ENCODE measurements at regions not wholly inside any gene's neighbourhood (a gene's known extent, or its start where the extent isn't known, plus 50 kb on each side); places are given as distances from the start of the nearest gene placed in this dataset.

DNA sequence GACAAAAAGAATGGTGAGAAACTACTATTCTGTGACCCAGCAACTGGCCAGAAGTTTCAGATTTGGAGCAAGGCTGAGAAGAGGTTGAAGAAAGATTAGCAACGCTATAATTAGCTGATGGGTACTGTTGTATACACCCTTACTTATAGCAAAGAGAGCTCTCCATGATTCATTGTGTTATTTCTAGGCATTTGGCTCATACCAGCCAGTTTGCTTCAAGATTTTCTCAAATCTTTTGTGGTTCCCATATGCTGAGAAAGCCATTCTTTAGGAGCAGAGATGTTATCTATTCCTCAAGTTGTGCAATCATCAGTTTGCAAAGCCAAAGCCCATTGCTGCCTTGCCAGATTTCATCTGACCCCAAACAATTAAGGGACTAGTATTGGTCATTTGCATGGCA is 179.4 kb downstream of the ETS1 start:
- peak; percentile 88 for DNase-seq (ENCODE audit: low read depth)

DNA sequence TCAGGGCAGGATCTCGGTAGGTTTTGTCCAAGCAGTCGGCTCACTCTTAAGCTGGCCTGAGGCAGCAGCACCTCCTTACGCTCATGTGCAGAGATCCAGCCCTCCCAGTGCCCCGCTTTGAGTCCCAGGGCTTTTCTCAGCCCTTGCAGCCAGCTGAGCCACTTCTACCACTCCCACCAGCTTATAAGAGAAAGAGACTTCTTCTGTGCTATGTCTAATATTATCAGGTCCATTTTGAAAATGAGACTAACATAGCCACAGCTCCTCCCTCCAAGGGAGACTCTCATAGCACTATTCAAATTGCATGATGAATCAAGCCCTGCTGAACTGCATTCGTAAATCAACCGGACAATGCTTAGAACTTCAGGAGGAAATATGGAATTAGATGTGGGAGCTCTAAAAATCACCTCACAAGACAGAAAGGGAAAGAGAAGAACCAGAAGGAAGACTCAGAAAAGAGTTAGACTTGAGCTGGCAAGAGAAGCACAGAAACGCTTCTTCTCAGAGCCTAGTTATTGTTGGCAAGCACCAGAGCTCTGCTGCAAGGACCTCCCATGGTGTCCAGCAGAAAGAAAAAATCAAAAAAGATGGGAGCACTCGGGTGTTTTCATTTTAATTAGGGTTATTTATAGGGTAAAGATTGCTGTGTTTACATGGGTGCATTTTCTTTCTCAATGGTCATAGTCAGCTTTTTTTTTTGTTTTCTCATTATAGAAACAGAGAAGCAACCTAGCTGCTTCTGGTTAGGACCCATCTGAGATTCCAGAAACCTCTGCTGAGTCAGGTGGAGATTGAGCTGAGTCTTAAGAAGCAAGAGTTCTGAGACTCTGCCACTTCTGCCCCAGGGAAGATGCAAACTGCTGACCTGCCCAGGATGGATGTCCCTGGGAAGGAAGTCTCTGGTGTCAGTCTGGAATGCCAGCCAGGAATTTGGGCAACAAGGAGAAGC is 181.4 kb downstream of the ETS1 start:
- no peak for DNase-seq (ENCODE audit: low read depth)

DNA sequence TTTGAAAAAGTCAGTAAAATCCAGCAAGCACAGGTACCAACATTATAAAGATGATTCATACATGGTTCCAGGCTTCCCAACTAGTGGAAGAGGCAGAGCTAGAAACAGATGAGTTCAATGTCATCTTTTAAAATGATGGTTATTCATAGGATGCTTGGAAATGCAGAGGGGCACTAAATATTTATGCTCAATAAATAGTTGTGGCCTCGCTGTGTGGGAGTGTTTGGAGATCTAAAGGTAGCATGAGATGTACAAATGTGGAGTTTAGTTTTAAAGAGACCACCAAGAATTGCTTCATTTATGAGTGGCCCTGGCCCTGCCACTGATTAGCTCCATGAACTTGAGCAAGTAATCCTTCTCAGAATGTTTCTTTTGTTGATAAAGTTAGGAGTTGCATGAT is 182.2 kb downstream of the ETS1 start:
- DNase-seq (ENCODE audit: low read depth), result no peak

DNA sequence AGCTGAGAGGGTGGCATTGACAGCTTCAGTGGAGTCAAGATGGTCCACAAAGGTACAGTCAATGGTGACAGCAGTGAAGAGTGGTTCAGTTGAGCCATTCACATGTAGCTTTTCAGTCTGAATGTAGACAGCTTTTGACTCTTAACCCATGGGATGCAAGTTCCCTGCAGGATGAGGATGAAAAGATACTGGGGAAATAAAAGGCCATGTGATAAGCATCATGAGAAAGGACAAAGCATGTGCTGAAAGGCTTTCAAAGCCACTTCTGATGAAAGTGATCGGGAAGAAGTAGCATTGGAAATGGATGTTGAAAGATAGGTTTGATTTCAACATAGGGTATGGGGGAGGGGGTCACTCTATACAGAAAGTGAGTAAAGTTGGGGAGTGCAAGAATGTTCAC is 182.9 kb downstream of the ETS1 start:
- DNase-seq (ENCODE audit: low read depth), result no peak

DNA sequence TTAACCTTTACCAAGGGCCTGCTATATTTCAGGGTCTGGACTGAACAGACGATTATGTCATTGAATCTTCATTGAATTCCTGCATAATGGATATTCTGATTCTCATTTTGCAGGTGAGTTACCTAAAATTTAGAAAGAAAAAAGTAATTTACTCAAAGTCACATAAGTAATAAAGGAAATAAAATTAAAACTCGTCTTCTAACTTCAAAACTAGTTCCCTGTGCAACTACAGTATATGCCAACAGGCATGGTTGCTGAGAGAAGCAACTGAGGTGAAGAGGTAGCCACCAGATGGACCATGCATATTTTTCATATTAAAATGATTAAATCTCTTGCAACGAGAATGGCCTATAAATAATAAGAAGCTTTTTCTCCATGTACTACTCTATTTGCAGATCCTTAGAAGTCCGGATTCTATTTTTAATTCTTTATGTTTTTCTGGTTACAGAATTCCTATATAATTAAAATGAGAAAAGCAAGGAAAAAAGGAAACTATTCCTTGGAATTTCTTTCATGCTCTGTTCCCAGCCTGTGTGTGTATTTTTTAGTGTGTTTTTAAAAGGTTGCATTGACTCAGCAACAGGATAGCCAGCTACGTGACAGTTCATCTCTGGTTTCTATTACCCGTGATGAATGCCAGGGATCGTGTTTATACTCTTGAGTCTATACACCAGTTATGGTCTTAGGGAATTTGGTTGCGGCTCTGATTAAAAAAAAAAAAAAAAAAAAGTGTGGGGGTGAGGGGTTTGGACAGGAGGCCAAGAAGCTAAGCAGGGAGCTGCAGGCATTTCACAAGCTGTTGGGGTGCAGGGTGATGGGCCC is 186.8 kb downstream of the ETS1 start:
- DNase-seq (ENCODE audit: low read depth), result no peak

DNA sequence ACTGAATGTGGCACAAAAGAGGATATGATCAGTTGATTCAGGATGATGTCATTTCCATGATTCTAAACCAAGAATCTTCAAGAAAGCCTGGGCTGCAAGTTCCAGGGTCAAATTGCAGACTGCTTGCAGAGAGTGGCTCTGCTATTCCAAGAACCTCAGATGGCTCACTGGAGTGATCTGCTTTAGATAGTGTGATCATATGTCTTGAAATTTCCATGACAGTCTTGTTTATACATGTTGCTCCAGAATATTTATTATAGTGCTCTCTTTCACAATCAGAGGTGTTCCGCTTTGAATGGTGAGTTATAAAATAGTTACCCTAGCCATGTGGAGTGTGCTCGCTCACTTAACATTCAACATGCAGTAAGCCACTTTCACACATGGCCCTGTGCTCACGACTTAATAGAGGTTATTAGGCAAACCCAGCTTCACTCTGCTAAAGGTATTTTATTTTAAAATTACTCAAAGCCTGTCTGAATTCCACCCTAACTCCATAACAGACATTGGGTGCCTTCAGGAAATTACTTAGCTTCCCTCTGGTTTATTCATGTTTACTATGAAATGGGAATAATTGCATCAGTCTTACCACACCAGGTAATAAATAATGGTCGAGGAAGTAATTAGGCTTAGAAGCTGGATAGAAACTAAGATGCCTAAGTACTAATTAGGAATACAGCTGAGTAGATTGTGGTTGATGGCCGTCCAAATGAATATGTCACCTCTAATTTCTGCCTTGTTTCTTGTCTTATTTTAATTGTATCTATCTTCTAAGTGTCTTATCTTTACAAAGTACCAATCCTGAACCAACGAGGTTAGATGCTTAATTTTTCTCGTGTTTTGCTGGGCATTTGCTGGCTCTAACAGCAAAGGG is 187.9 kb downstream of the ETS1 start:
- peak; percentile 40 for DNase-seq (ENCODE audit: low read depth)

DNA sequence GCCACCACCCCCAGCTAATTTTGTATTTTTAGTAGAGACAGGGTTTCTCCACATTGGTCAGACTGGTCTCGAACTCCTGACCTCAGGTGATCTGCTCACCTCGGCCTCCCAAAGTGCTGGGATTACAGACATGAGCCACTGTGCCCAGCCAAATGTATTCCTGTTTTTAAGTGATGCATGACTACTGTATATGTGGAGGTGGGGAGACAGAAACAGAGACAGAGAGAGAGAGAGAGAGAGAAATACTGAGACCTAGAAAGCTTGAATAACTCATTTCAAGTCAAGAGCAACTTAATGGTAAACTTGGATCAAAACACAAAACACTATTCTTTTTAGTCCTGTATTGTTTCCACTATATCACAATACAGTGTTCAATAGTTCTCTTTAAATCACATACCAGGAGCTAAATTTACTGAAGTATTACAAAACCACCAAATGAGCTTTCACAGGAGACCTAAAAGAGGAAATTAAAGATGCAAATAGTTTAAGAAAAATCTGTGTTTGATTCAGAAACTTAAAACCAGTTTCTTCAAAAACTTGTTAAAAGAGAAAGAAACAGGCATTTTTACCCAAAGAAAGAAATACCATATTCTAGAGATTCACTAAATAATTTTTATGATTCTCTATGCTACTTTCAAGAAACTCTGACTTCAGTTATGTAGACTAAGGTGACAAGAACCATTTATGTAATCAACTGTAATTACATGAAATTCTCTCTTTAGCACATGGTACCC is 188.7 kb downstream of the ETS1 start:
- no peak for DNase-seq (ENCODE audit: low read depth)

DNA sequence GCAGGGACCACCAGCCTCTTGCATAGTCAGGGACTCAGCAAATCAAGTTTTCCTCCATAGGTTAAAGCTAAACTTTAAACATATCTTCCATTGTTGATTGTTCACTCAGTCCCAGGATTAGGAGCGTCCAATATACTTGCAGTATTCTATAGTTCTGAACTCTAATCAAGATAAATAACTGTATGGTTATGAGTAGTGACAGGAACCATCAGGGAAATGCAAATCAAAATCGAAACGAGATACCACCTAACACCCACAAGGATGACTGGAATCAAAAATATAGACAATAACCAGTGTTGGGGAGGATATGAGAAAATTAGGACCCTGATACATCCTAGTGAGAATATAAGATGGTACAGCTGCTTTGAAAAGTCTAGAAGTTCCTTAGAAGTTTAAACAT is 190.0 kb downstream of the ETS1 start:
- no peak for DNase-seq (ENCODE audit: low read depth)

DNA sequence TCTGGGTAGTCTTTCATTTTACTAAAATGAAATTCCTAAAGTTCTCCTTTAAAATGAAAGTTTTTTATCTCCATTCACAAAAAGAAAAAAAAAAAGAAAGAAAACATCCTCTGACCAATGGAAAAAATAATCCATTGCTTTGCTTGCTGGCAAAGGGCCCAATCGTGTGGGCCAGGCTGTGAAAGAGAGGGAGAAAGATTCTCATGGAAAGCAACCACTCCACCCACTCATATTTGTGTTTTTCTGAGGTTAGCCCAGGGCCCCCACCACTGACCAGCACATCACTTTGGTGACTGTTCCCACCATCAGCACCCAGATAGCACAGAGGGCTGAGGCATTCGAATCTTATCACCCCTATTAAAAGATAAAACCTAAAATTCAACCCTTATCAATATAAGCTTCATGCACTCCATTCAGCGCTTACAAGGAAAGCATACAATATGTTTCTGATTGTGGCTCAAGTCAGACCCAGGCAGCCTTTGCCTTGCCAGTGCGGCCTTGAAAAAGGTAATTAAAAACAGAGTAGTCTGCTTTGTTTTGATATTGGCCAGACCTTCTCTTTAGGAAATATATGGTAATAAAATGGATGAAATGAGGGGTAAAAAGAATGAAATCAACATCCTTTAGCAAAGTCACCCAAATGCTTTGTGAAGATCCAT is 192.8 kb downstream of the ETS1 start:
- no peak for DNase-seq (ENCODE audit: low read depth)

DNA sequence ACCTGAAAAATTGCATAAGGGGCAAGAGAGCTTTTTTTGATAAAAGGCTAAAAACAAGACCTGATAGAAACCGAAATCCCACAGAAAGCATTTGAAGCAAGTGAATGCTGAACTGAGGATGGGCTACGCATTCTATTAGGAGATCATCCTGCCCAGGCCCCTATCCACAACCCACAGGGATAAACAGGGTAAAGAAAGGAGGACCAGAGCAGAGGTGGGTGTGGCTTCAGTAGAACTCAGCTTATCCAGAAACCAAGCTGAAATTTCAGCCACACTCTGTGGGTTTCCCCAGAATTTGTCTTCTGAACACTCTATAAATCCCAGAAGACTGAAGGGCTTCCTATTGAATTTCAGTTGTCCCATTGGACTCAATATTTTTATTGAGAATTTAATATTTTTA is 195.1 kb downstream of the ETS1 start:
- no peak for DNase-seq (ENCODE audit: low read depth)

DNA sequence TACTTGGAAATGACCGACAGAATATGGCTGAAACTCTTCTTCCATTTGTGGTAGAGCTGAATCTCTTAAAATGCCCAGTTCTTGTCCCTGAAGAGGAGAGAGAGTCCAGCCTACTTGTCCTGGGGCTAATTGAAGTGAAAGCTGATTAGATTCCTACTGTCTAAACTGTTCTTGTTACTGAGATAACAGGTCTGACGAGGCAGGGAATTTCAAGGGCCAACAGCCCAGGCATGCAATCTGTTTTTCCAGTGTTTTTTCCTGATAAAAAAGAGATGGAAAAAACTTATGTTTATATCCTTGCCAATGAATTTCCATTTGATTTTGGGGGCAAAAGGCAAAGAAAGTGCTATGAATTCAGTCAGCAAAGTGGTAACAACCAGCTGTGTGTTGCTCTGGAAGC is 195.5 kb downstream of the ETS1 start:
- DNase-seq (ENCODE audit: low read depth), result no peak

DNA sequence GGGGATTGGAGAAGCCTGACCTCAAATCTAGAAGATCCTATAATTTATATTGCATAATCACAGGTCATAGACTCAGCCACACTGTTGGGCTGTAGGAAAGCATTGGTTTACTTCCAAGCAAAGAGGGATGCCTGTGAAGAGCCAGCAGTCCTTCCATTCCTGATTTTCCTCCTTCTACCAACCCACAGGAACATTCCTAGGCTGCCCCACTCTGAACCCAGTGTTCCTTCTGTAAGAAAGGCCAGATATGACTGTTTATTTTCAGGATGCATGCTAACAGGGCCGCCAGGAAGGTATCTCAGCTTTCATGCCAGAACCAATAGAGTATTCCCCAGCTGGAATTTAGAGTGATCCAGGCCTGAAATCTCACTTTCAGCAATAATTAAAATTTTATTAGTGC is 197.1 kb downstream of the ETS1 start:
- DNase-seq (ENCODE audit: low read depth), result no peak

DNA sequence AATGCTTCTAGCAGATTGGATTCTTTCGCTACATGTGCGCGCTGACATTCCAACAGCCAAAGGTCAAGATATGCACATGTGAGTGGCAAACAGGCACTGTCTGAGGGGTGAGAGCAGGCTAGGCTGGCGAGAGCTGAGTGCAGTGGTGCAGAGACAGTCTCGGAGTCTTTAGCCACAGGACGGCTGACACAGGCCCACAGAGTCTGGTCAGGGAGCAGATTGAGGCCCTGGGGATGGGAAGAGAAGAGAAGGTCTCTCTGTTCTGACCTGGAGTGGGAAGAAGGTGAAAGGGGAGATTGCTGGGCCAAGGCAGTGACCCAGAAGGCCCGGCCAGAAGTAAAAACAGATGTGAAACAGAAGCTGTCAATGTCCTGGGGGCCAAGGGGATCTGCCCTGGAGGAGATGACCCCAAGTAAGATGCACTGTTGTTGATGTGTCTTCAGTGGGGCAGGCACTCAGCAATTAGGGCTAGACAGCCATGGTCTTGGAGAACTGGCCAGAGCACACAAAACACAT is 197.8 kb downstream of the ETS1 start:
- no peak for DNase-seq (ENCODE audit: low read depth)

DNA sequence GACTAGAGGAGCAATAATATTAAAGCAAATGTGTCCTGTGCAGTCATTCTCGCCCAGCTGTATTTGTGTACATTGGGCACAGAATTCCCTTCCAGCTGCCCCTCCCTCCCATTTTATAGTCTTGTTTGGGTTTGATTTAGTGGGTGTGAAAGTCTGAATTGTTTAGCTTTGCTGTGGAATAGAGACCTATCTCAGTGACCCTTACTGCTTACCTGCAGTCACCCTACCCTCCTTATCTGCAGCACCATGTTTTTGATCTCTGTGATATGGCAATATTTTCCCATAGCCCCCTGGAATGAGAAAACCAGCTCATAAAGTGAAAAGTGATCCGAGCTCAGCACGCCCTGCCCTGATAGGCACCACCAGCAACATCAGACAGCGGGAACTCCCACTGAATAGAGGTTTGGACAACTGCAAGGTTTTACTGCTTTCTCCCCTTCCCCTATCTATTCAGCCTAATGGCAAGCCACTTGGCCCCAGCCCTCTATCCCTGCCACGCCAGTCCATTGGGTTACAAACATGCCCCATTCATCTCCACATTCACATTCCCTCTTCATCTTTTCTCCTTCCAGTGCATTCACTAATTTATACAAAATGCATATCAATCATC is 199.0 kb downstream of the ETS1 start:
- no peak for DNase-seq (ENCODE audit: low read depth)

DNA sequence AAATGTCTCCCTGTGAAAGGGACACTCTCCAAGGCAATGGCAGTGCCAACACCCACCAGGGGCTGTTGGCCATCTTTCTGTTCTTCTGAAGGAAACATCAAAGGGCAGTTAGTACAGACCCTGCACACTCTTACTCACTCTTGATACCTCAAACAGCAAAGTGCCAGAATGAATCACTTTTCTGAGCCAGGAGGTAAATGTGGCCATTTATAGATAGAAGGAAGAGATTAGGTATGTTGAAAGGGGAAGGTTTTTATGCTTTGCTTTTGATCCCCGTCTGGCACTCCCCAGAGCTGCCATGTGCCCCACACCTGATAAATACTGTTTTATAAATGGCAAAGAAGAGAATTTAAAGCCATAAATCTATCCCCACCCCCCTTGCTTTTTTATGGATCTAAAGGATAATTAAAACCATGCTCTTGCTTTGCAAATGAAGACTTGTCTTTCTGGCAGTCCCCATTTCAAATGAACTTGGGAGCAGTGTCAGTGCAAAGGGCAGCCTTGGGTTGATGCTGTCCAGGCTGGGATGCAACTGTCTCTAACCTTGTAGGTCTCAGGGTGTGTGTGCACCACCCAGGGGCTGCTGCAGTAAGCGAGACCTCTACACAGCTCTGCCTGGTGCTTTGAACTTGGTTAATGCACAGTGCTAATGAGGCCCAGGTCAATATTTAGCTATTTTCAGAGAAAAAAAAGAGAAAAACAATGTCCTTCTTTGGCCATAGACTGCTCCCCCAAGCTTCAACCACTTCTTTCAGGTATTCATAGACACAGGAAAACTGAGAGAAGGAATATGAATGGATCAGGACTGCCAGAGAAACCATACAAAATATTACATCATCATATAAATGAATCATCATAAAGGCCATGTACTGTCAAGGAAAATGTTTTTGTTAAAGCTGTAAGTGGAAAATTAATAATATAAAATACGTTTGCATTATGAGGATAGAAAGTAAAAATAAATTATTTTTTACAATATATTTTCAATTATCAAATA is 207.5 kb downstream of the ETS1 start:
- no peak for DNase-seq (ENCODE audit: low read depth)

DNA sequence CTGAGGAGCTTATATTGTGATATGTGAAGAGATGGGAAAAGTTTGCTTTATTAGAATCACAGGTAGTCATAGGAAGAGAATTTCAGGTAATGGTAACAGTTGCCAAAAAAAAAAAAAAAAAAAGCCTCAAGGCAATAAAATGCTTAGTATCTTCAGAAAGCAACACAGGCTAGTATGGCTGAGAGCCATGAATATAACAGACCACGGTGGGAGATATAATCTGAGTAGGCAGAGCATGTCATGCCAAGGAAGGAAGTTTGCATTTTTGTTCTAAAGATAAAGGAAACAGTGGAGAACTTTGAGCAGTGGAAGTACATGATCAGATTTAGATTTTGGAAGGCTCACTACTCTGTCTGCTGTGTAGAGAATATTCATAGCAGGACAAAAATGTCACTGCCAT is 211.4 kb downstream of the ETS1 start:
- DNase-seq (ENCODE audit: low read depth), result no peak

DNA sequence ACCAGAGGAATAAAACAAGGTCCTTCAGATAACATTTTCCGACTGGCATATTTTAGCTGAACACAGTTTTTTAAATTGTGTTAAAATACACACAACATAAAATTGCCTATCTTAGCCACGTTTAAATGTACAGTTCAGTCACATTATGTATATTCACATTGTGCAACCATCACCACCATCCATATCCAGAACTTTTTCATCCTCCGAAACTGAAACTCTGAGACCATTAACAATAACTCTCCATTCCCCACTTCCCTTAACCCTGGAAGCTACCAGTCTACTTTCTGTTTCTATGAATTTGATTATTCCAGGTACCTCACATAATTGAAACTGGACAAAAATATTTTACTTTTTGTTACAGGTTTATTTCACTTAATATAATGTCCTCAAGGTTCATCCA is 213.3 kb downstream of the ETS1 start:
- no peak for DNase-seq (ENCODE audit: low read depth)

DNA sequence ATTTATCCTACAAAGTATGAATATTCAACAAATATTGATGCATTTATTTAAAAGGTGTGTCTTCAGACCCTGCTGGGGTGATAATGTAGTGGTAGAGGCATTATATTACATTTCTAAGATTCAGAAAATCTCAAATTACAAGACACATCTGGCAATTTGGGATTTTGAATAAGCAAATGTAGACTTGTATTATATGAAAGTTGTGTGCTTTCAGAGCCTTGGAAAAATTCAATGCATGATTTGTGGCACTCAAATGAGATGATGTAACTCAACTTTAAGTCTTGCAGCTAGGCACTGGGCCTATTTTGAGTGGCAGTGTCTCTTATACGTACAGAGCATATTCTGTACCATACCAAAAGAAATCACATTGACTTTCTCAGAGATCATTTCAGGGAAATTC is 214.4 kb downstream of the ETS1 start:
- DNase-seq (ENCODE audit: low read depth), result no peak

DNA sequence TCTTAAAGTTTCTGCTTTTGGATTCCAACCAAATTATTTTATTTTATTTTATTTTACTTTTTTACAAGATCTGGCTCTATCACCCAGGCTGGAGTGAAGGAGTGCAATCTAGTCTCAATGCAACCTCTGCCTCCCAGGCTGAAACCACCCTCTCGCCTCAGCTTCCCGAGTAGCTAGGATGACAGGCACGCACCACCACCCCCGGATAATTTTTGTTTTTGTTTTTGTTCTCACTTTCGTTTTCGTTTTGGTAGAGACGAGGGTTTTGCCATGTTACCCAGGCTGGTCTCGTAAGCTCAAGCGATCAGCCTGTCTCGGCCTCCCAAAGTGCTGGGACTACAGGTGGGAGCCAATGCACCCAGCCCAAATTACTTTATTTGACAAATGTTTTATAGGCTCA is 219.8 kb downstream of the ETS1 start:
- no peak for DNase-seq (ENCODE audit: low read depth)

All from HS-5 (cell line).